Neural cell (in vitro differentiated cells): ENCODE measurements at regions not wholly inside any gene's neighbourhood (a gene's known extent, or its start where the extent isn't known, plus 50 kb on each side); places are given as distances from the start of the nearest gene placed in this dataset.

Experiments used
- CTCF ChIP-seq: fragments of 450-650 bp; IDR thresholded peaks from 2 replicates; pipeline ENCODE4 v1.5.1; 2014; ENCODE audit warnings: antibody characterized with exemption, mild to moderate bottlenecking, moderate library complexity; ENCODE audit not compliant: poor library complexity, severe bottlenecking
- EP300 ChIP-seq: fragments of 450-650 bp; conservative IDR thresholded peaks from 2 replicates; pipeline ENCODE4 v1.6.1; 2014; ENCODE audit warnings: antibody characterized with exemption, mild to moderate bottlenecking, moderate library complexity; ENCODE audit not compliant: poor library complexity, severe bottlenecking
- EZH2 ChIP-seq: fragments of 200-600, 300-800 bp; shearing (Covaris generic), sonication (generic); IDR thresholded peaks from 2 replicates; pipeline ENCODE4 v1.6.1; 2014; ENCODE audit warnings: antibody characterized with exemption, low read length, borderline replicate concordance, mild to moderate bottlenecking; ENCODE audit not compliant: insufficient read depth, poor library complexity, severe bottlenecking
- POLR2AphosphoS5 ChIP-seq: IDR thresholded peaks from 2 replicates; pipeline ENCODE4 v1.6.1; 2012
- RAD21 ChIP-seq: fragments of 450-650 bp; conservative IDR thresholded peaks from 2 replicates; pipeline ENCODE4 v1.6.1; 2014; ENCODE audit warnings: antibody characterized with exemption, mild to moderate bottlenecking, moderate library complexity
- REST ChIP-seq: IDR thresholded peaks from 2 replicates; pipeline ENCODE4 v1.6.1; 2012; ENCODE audit warnings: borderline replicate concordance
- SMC3 ChIP-seq: fragments of 450-650 bp; conservative IDR thresholded peaks from 2 replicates; pipeline ENCODE4 v1.6.1; 2014; ENCODE audit warnings: antibody characterized with exemption, mild to moderate bottlenecking, moderate library complexity; ENCODE audit not compliant: poor library complexity
- TAF1 ChIP-seq: IDR thresholded peaks from 2 replicates; pipeline ENCODE4 v1.6.1; 2012; ENCODE audit warnings: low read depth

- no peak for TF ChIP-seq REST
- no peak for TF ChIP-seq RAD21
- no peak for TF ChIP-seq CTCF
- no peak for TF ChIP-seq EP300
- no peak for TF ChIP-seq EZH2
- no peak for TF ChIP-seq TAF1
- no peak for TF ChIP-seq POLR2AphosphoS5
- no peak for TF ChIP-seq SMC3
Observed at GRCh38 chr7:149621776-149622175, 124.2 kb upstream of the ZNF746 start.
